ENCODE measurements at regions not wholly inside any gene's neighbourhood (a gene's known extent, or its start where the extent isn't known, plus 50 kb on each side); places are given as distances from the start of the nearest gene placed in this dataset.

GRCh38 chr17:77724876-77725615 is 233.5 kb upstream of the TNRC6C start:
- H3K9ac ChIP-seq (ENCODE audit: low read length) = no peak overlapping the region
- H3K27me3 ChIP-seq (ENCODE audit: control insufficient read depth, insufficient read depth, low read length) = no peaks in the 10 kb centered on the region
- H3K4me1 ChIP-seq (ENCODE audit: control insufficient read depth, insufficient read depth, low read length) = no peaks in the 10 kb centered on the region
- no peaks in the 10 kb centered on the region for H3K36me3 ChIP-seq (ENCODE audit: control insufficient read depth, insufficient read depth, low read length)
- no peaks in the 10 kb centered on the region for H3K9me3 ChIP-seq (ENCODE audit: control insufficient read depth, low read length)
- H3K4me3 ChIP-seq (ENCODE audit: low read length) = no peak overlapping the region

DNA sequence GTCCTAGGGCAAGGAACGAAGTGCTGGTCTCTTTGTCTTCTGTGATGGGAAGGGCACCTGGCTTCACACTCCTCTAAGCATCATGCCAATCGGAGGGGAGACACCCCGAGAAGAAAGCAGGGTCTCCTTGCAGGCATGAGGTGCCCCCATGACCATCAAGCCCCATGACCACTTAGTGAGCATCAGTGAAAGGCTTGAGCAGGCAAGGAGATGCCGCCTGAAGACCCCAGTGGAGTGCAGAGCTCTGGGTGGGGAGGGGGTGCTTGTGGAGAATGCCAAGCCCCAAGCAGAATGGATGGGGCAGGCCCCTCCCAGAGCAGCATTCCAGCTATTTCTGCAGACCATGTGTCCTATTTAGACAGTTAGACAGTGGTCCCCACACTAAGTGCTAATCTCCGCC is 232.7 kb upstream of the TNRC6C start:
- Histone ChIP-seq H3K9me3 (ENCODE audit: control insufficient read depth, low read length) (no peaks in the 10 kb centered on the region), H3K9ac (ENCODE audit: low read length) (no peak overlapping the region), H3K36me3 (ENCODE audit: control insufficient read depth, insufficient read depth, low read length) (no peaks in the 10 kb centered on the region)

GRCh38 chr17:77726549-77727006 is 231.9 kb upstream of the TNRC6C start:
- no peaks in the 10 kb centered on the region for H3K27me3 ChIP-seq (ENCODE audit: control insufficient read depth, insufficient read depth, low read length)
- no peaks in the 10 kb centered on the region for H3K4me1 ChIP-seq (ENCODE audit: control insufficient read depth, insufficient read depth, low read length)
- no peaks in the 10 kb centered on the region for H3K9me3 ChIP-seq (ENCODE audit: control insufficient read depth, low read length)

More for the DNA sequence above, 232.7 kb upstream of the TNRC6C start:
- no peaks in the 10 kb centered on the region for H3K4me1 ChIP-seq (ENCODE audit: control insufficient read depth, insufficient read depth, low read length)
- H3K27me3 ChIP-seq (ENCODE audit: control insufficient read depth, insufficient read depth, low read length) = no peaks in the 10 kb centered on the region
- H3K4me3 ChIP-seq (ENCODE audit: low read length) = no peak overlapping the region

GRCh38 chr17:77727037-77727615 is 231.4 kb upstream of the TNRC6C start:
- H3K9ac ChIP-seq (ENCODE audit: low read length) = no peak overlapping the region

More at GRCh38 chr17:77726549-77727006, 231.9 kb upstream of the TNRC6C start:
- H3K9ac ChIP-seq (ENCODE audit: low read length) = no peak overlapping the region
- no peaks in the 10 kb centered on the region for H3K36me3 ChIP-seq (ENCODE audit: control insufficient read depth, insufficient read depth, low read length)
- H3K4me3 ChIP-seq (ENCODE audit: low read length) = no peak overlapping the region

GRCh38 chr17:77728474-77728795 is 230.1 kb upstream of the TNRC6C start:
- H3K4me1 ChIP-seq (ENCODE audit: control insufficient read depth, insufficient read depth, low read length) = no peaks in the 10 kb centered on the region
- H3K27me3 ChIP-seq (ENCODE audit: control insufficient read depth, insufficient read depth, low read length) = no peaks in the 10 kb centered on the region
- H3K9me3 ChIP-seq (ENCODE audit: control insufficient read depth, low read length) = no peaks in the 10 kb centered on the region
- no peaks in the 10 kb centered on the region for H3K36me3 ChIP-seq (ENCODE audit: control insufficient read depth, insufficient read depth, low read length)
- H3K4me3 ChIP-seq (ENCODE audit: low read length) = no peak overlapping the region
- no peak overlapping the region for H3K9ac ChIP-seq (ENCODE audit: low read length)

More at GRCh38 chr17:77727037-77727615, 231.4 kb upstream of the TNRC6C start:
- no peaks in the 10 kb centered on the region for H3K36me3 ChIP-seq (ENCODE audit: control insufficient read depth, insufficient read depth, low read length)
- no peak overlapping the region for H3K4me3 ChIP-seq (ENCODE audit: low read length)
- no peaks in the 10 kb centered on the region for H3K9me3 ChIP-seq (ENCODE audit: control insufficient read depth, low read length)
- H3K27me3 ChIP-seq (ENCODE audit: control insufficient read depth, insufficient read depth, low read length) = no peaks in the 10 kb centered on the region
- no peaks in the 10 kb centered on the region for H3K4me1 ChIP-seq (ENCODE audit: control insufficient read depth, insufficient read depth, low read length)

GRCh38 chr17:77728871-77729270 is 229.6 kb upstream of the TNRC6C start:
- H3K36me3 ChIP-seq (ENCODE audit: control insufficient read depth, insufficient read depth, low read length) = no peaks in the 10 kb centered on the region
- no peak overlapping the region for H3K4me3 ChIP-seq (ENCODE audit: low read length)
- no peak overlapping the region for H3K9ac ChIP-seq (ENCODE audit: low read length)
- H3K4me1 ChIP-seq (ENCODE audit: control insufficient read depth, insufficient read depth, low read length) = no peaks in the 10 kb centered on the region
- H3K9me3 ChIP-seq (ENCODE audit: control insufficient read depth, low read length) = no peaks in the 10 kb centered on the region
- no peaks in the 10 kb centered on the region for H3K27me3 ChIP-seq (ENCODE audit: control insufficient read depth, insufficient read depth, low read length)

DNA sequence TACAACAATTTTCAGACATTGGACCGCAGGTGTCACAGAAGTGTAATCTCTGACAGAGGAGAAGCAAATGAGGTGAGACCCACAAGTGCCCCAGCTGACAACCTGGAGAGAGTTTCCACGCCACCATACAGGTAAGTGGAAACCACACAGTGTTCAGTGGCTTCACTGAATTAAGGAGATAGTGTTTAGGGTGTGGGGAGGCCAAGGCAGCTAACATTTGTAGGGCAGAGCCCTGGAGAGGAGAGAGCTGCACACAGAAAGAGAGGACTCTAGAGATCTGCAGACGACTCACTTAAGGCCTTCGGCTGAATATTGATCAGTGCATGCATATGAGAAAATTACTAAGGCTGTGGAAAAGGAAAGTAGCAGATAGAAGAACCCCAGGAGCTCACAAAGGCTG is 228.9 kb upstream of the TNRC6C start:
- Histone ChIP-seq H3K36me3 (ENCODE audit: control insufficient read depth, insufficient read depth, low read length) (no peaks in the 10 kb centered on the region), H3K4me3 (ENCODE audit: low read length) (no peak overlapping the region), H3K27me3 (ENCODE audit: control insufficient read depth, insufficient read depth, low read length) (no peaks in the 10 kb centered on the region), H3K9me3 (ENCODE audit: control insufficient read depth, low read length) (no peaks in the 10 kb centered on the region), H3K9ac (ENCODE audit: low read length) (no peak overlapping the region), H3K4me1 (ENCODE audit: control insufficient read depth, insufficient read depth, low read length) (peaks cover 6% of the 10 kb centered on the region)

- Histone ChIP-seq H3K36me3 (ENCODE audit: control insufficient read depth, insufficient read depth, low read length) (no peaks in the 10 kb centered on the region), H3K9me3 (ENCODE audit: control insufficient read depth, low read length) (no peaks in the 10 kb centered on the region), H3K27me3 (ENCODE audit: control insufficient read depth, insufficient read depth, low read length) (peaks cover 6% of the 10 kb centered on the region), H3K9ac (ENCODE audit: low read length) (no peak overlapping the region), H3K4me3 (ENCODE audit: low read length) (no peak overlapping the region), H3K4me1 (ENCODE audit: control insufficient read depth, insufficient read depth, low read length) (peaks cover 14% of the 10 kb centered on the region)
These were observed 228.1 kb upstream of the TNRC6C start for GRCh38 chr17:77730376-77730775.

DNA sequence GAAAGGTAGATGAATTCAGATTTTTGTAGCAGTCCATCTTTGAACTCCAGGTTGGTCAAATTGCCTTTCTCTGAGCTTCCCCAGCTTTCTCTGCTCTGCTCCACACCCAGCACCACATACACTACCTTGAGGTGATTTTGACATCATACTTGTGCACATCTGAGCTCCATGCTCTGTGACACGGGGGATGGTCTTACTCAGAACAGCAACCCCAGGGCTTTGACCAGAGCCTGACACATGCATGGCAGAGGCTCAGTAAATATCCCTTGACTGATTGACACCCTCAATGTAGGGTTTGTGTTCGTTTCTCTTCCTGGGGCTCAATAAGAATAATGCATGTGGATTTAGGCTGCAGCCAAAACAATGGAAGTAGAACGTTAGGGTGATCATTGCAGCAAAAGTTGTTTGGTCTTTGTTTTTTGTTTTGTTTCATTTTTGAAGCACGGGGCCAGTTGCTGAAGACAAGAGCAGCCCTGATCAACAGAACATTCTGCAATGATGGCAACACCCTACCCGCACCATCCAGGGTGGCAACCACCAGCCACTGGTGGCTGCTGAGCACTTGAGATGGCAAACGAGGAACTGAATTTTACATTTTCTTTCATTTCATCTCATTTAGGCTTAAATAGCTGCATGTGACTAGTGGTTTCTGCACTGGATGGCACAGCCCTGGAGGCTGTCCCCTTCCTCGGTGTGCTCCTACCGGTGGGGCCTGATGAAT is 224.8 kb upstream of the TNRC6C start:
- no peak overlapping the region for H3K9ac ChIP-seq (ENCODE audit: low read length)
- peaks cover 7% of the 10 kb centered on the region for H3K27me3 ChIP-seq (ENCODE audit: control insufficient read depth, insufficient read depth, low read length)
- no peaks in the 10 kb centered on the region for H3K36me3 ChIP-seq (ENCODE audit: control insufficient read depth, insufficient read depth, low read length)
- H3K4me1 ChIP-seq (ENCODE audit: control insufficient read depth, insufficient read depth, low read length) = peaks cover 15% of the 10 kb centered on the region
- no peaks in the 10 kb centered on the region for H3K9me3 ChIP-seq (ENCODE audit: control insufficient read depth, low read length)
- H3K4me3 ChIP-seq (ENCODE audit: low read length) = no peak overlapping the region

- peaks cover 7% of the 10 kb centered on the region for H3K27me3 ChIP-seq (ENCODE audit: control insufficient read depth, insufficient read depth, low read length)
- no peaks in the 10 kb centered on the region for H3K9me3 ChIP-seq (ENCODE audit: control insufficient read depth, low read length)
- no peaks in the 10 kb centered on the region for H3K36me3 ChIP-seq (ENCODE audit: control insufficient read depth, insufficient read depth, low read length)
- peaks cover 15% of the 10 kb centered on the region for H3K4me1 ChIP-seq (ENCODE audit: control insufficient read depth, insufficient read depth, low read length)
- H3K9ac ChIP-seq (ENCODE audit: low read length) = no peak overlapping the region
- no peak overlapping the region for H3K4me3 ChIP-seq (ENCODE audit: low read length)
These were observed 224.0 kb upstream of the TNRC6C start for GRCh38 chr17:77734371-77735080.

DNA sequence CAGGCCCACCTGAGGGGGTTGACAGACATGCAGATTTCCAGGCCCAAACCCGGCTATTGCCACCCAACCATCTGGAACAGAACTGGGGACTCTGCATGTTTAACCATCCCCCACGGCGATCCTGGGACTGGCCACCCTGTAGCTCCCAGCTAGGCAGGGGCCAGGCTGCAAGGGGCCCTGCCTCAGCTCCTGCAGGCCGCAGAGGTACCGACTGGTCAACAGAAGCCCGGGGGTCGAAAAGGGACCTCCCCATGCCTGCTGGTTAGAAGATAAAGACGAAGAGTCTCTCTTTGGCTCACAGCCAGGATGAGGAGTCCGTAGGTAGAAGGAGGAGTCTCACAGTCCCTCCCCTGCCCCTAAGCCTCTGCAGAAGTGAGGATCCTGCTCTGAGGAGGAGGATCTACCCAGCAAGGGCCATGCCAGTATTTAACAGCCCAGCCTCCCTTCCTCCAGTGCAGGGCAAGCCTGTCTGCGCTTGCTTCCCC is 223.4 kb upstream of the TNRC6C start:
- Histone ChIP-seq H3K27me3 (ENCODE audit: control insufficient read depth, insufficient read depth, low read length) (peaks cover 7% of the 10 kb centered on the region), H3K9ac (ENCODE audit: low read length) (no peak overlapping the region), H3K4me3 (ENCODE audit: low read length) (no peak overlapping the region), H3K4me1 (ENCODE audit: control insufficient read depth, insufficient read depth, low read length) (peaks cover 15% of the 10 kb centered on the region), H3K36me3 (ENCODE audit: control insufficient read depth, insufficient read depth, low read length) (no peaks in the 10 kb centered on the region), H3K9me3 (ENCODE audit: control insufficient read depth, low read length) (no peaks in the 10 kb centered on the region)
